SK-N-MC (cell line): ENCODE measurements at regions not wholly inside any gene's neighbourhood (a gene's known extent, or its start where the extent isn't known, plus 50 kb on each side); places are given as distances from the start of the nearest gene placed in this dataset.

ENCODE experiments used
- DNase-seq: peaks from one replicate; pipeline ENCODE4 v3.0.0-alpha.2; 2011; ENCODE audit warnings: low read depth, low spot score
- H3K27ac ChIP-seq: fragments of 200-600 bp; sonication (generic); 2 replicates; pipeline ENCODE4 v1.5.1; 2016; ENCODE audit warnings: mixed run types
- H3K36me3 ChIP-seq: fragments of 200-600 bp; sonication (generic); 2 replicates; pipeline ENCODE4 v1.6.1; 2017; ENCODE audit warnings: antibody characterized with exemption, low read length, mixed read lengths; ENCODE audit not compliant: insufficient read depth
- H3K4me3 ChIP-seq: fragments of 200-600 bp; sonication (generic); 2 replicates; pipeline ENCODE4 v1.5.1; 2016
- H3K9ac ChIP-seq: fragments of 200-600 bp; sonication (generic); 2 replicates; pipeline ENCODE4 v1.8.0; 2017; ENCODE audit warnings: mixed run types, mixed read lengths; ENCODE audit not compliant: insufficient read length
- H3K9me3 ChIP-seq: fragments of 200-600 bp; sonication (generic); 2 replicates; pipeline ENCODE4 v1.6.1; 2017; ENCODE audit warnings: low read depth, mild to moderate bottlenecking, antibody characterized with exemption, low read length, moderate library complexity, mixed read lengths
- EZH2 ChIP-seq: fragments of 200-600 bp; sonication (generic); IDR thresholded peaks from one replicate; pipeline ENCODE4 v1.6.1; 2017; ENCODE audit warnings: antibody characterized with exemption
- FOXP2 ChIP-seq: optimal IDR thresholded peaks from 2 replicates; pipeline ENCODE3; 2011; ENCODE audit warnings: mild to moderate bottlenecking, moderate library complexity; ENCODE audit not compliant: insufficient read depth; ENCODE audit errors: extremely low read length, control extremely low read depth
- POLR2AphosphoS5 ChIP-seq: IDR thresholded peaks from 2 replicates; pipeline ENCODE4 v1.6.1; 2012; ENCODE audit warnings: mild to moderate bottlenecking, low read depth, low read length, borderline replicate concordance

DNA sequence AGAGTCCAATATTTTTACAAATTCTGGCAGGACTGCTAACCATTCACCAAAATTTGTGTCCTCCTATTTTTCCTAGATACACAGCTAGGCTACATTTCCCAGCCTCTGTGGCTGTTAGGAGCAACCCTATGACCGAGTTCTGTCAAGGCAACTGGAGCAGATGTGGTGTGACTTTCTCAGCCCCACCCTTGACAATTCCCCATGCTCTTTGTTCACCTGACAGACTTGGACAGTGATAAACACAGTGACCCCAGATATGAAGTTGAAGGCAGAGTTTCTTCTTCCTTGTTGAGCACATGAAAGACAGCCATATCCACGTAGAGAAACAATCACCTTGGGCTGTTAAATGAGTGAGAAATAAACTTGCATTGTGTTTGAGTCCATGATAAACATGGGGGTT lies 1162.1 kb downstream of the SORCS3 start:
- Histone ChIP-seq H3K36me3 (no peaks in the 10 kb centered on the region), H3K4me3 (no peak overlapping the region), H3K9me3 (no peaks in the 10 kb centered on the region), H3K9ac (no peak overlapping the region), H3K27ac (no peak overlapping the region)
- no peak for TF ChIP-seq FOXP2
- no peak for TF ChIP-seq EZH2
- no peak for TF ChIP-seq POLR2AphosphoS5
- DNase-seq: no peak

DNA sequence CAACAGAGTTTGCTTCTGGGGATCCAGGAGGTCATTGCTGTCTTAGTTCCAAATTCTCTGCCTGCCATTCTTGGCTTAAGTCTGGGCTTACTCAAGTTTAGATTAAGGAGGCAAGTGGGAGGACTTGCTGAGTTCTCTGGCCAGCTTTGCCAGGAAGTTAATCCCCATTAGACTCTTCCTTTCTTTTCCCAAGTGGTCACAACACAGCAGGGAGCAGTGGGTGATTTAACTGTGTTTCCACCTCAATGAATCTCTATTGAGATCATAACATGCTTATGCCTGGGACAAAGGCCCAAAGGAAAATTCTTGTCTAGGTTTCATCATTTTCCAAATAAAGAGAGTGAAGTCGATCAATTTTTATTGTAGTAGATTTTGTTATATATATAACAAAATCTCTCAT lies 1159.6 kb downstream of the SORCS3 start:
- H3K4me3 ChIP-seq: no peak overlapping the region
- TF ChIP-seq POLR2AphosphoS5 (no peak), FOXP2 (no peak), EZH2 (no peak)

DNA sequence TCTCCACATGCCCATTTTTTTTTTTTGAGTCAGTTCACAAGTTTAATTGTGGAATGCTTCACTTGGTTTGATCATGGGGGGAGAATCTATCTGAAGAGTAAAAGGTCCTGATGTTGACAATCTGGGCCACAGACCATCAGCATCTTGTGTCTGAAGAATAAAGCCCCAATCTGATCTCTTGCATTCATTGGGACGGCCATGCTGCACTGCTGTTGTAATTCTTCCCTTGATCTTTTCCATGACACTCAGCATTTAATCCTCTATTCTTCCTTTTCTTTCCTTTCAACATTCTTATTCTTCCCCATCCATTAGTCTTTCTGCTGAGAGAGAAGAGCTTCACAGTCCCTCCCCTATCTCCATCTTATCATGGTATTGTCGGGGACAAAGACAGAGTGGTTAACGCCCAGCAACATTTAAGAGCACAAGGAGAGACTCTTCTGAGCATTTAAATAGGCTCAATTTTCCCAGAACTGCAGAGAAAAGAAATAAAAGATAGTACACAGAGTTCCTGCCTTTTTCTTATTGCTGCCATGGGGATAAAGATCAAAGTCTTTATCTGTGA lies 1157.3 kb downstream of the SORCS3 start:
- TF ChIP-seq POLR2AphosphoS5 (no peak), EZH2 (no peak)
- H3K9ac ChIP-seq: no peak overlapping the region
- no peak overlapping the region for H3K4me3 ChIP-seq
- H3K36me3 ChIP-seq: no peaks in the 10 kb centered on the region
- no peak for DNase-seq
- H3K27ac ChIP-seq: no peak overlapping the region
- no peaks in the 10 kb centered on the region for H3K9me3 ChIP-seq

More for the DNA sequence above, 1159.6 kb downstream of the SORCS3 start:
- no peak overlapping the region for H3K9ac ChIP-seq
- H3K9me3 ChIP-seq: no peaks in the 10 kb centered on the region
- H3K27ac ChIP-seq: no peak overlapping the region
- no peaks in the 10 kb centered on the region for H3K36me3 ChIP-seq
- no peak for DNase-seq

DNA sequence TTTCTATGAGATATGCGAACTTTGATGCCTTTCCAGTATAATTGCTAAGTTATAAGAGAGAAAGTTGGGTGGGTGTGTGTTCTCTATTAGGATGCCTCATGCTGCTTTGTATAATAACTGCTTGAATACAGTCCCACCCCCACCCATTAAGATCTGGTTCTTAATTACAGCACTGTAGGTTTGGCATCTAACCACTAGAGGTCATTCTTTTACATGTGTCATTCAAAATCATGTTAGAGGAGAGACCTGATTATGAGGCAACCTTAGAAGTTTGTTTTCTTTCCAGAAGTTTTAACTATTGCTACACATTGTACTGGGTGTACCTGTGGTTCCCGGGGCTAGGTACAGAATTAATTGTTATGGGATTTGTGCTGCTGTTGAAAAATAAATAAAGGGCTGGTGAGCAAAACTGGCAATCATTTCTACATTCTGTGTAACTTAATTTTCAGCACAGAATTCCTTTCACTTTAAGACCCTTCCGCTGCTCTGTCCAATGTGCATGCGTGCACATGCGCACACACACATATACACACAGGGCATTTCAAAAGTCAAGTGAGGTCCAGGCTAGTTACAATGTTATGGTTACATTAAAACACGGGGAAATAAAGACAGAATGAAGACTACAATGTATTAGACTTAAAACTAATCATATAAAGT lies 1156.3 kb downstream of the SORCS3 start:
- Histone ChIP-seq H3K4me3 (no peak overlapping the region), H3K9me3 (no peaks in the 10 kb centered on the region), H3K36me3 (no peaks in the 10 kb centered on the region), H3K9ac (no peak overlapping the region), H3K27ac (no peak overlapping the region)
- no peak for DNase-seq
- TF ChIP-seq POLR2AphosphoS5: no peak
- no peak for TF ChIP-seq EZH2
- no peak for TF ChIP-seq FOXP2

DNA sequence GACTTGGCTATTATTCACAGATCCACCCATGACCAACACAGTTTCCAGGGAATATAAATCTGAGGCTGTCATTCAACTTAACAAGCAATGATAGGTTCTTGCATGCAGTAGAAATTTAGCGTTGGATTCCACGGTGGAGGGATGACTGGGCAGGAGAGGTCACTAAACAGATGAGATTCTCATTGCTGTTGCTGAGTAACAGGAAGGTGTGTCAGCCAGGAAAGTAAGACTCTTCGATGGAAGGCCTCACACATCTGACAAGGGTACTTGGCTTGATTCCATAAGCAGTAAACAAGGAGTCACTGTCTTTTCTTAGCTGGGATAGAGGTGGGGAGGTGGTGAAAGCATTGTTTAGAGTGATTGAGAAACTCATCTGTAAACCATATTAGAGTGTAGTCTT lies 1152.0 kb downstream of the SORCS3 start:
- no peak overlapping the region for H3K4me3 ChIP-seq
- no peaks in the 10 kb centered on the region for H3K9me3 ChIP-seq
- no peak overlapping the region for H3K9ac ChIP-seq
- H3K27ac ChIP-seq: no peak overlapping the region
- H3K36me3 ChIP-seq: no peaks in the 10 kb centered on the region
- DNase-seq: no peak
- no peak for TF ChIP-seq POLR2AphosphoS5
- TF ChIP-seq FOXP2: no peak
- no peak for TF ChIP-seq EZH2

DNA sequence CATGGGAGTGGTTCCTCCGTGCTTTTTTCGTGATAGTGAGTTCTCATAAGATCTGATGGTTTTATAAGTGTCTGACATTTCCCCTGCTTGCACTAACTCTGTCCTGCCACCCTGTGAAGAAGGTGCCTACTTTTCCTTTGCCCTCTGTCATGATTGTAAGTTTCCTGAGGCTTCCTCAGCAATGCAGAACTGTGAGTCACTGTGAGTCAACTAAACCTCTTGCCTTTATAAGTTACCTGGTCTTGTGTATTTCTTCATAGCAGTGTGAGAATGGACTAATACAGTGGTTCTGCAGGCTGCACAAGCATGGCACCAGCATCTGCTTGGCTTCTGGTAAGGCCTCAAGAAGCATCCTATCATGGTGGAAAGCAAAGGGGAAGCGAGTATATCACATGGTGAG lies 1144.6 kb downstream of the SORCS3 start:
- no peak overlapping the region for H3K27ac ChIP-seq
- no peaks in the 10 kb centered on the region for H3K36me3 ChIP-seq
- no peaks in the 10 kb centered on the region for H3K9me3 ChIP-seq
- H3K4me3 ChIP-seq: no peak overlapping the region
- TF ChIP-seq EZH2: no peak
- TF ChIP-seq POLR2AphosphoS5: no peak
- TF ChIP-seq FOXP2: no peak
- H3K9ac ChIP-seq: no peak overlapping the region
- DNase-seq: no peak

DNA sequence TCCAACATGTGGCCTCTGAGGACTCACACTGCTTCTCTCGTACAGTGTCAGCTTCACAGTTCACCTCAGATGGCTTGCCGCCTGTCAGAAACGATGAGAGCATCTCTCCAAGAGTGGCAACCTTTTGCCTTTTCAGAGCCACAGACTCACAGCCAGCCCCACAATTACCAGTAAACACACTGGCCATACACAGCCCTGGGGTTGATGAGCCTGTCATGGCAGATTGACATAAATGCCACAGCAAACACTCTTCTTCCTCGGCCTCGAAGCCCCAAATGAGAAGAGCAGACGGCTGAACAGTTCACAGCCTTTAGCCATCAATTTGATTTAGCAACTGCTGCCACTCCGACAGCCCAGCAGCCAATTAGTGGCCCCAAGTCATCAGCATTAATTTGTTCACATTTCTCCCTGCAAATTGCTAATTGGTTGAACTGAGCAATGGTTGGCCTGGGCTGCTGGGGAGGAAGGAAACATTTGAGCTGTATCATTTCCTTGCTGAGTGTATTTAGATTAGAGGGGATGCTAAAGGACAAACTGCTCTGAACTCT lies 1142.9 kb downstream of the SORCS3 start:
- no peak overlapping the region for H3K9ac ChIP-seq
- no peak overlapping the region for H3K27ac ChIP-seq
- H3K36me3 ChIP-seq: no peaks in the 10 kb centered on the region
- no peaks in the 10 kb centered on the region for H3K9me3 ChIP-seq
- no peak overlapping the region for H3K4me3 ChIP-seq
- no peak for TF ChIP-seq FOXP2
- TF ChIP-seq EZH2: no peak
- no peak for TF ChIP-seq POLR2AphosphoS5
- no peak for DNase-seq

DNA sequence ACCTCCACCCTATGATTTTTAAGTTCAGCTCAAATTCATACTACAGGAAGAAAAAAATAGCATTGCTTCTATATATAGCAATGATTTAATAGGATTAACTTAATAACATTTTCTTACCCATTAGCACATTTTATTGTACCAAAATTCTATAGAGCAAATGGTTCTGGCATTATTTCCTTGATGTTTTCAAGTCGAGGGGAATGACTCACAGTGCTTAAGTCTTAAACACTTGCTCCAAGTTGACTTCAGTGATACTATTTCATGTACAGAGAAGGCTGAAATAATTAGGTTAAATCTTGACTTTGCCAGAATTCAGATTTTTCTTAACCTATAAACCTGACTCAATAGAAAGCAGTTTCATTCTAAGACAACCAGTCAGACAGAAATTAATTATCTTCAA lies 1133.8 kb downstream of the SORCS3 start:
- DNase-seq: no peak
- TF ChIP-seq POLR2AphosphoS5 (no peak), FOXP2 (no peak), EZH2 (no peak)

More for the DNA sequence above, 1133.8 kb downstream of the SORCS3 start:
- Histone ChIP-seq H3K9me3 (no peaks in the 10 kb centered on the region), H3K27ac (no peak overlapping the region), H3K9ac (no peak overlapping the region), H3K4me3 (no peak overlapping the region), H3K36me3 (no peaks in the 10 kb centered on the region)
